Myocyte (in vitro differentiated cells): ENCODE measurements at regions not wholly inside any gene's neighbourhood (a gene's known extent, or its start where the extent isn't known, plus 50 kb on each side); places are given as distances from the start of the nearest gene placed in this dataset.

Experiments used
- DNase-seq: peaks from one replicate; pipeline ENCODE4 v3.0.0-alpha.2; 2012; ENCODE audit warnings: low read depth

DNA sequence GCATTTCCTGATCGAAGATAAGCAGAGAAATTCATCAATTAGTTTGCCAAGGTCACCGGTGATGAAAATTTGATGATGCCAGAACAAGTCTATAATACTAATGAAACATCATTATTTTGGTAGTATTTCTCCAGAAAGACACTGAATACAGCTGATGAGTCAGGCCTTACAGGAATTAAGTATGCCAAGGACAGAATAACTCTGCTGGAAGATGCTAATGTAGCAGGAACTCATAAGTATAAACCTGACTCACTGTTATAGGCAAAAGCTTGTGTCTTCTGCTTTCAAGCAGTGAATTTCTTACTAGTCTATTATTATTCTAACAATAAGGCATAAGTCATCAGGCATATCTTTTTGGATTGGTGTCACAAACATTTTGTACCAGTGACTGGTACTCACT is 1825.1 kb upstream of the IGFBP7 start:
- no peak for DNase-seq

DNA sequence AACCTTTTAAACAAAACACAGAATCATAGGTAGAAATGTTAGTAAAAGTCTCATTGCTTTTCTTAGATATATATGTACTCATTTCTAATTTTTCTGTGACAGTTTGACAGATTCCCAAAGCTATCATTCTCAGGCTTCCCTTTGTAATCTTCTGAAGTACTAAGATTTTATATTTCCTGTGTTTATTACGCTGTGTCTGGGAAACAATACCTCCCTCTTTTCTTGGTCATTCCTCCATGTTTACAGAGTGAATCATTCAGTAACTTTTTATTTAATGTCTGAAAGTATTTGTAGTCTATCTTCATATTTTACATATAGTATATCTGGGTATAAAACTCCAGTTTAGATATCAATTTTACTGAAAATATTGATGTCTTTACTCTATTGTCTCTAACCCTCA is 1826.3 kb upstream of the IGFBP7 start:
- no peak for DNase-seq

- DNase-seq: no peak
These were observed 1830.0 kb upstream of the IGFBP7 start for GRCh38 chr4:58940167-58940566.

GRCh38 chr4:58941286-58941685 is 1831.1 kb upstream of the IGFBP7 start:
- no peak for DNase-seq

- DNase-seq: no peak
These were observed 1843.4 kb upstream of the IGFBP7 start for GRCh38 chr4:58953575-58953974.

DNA sequence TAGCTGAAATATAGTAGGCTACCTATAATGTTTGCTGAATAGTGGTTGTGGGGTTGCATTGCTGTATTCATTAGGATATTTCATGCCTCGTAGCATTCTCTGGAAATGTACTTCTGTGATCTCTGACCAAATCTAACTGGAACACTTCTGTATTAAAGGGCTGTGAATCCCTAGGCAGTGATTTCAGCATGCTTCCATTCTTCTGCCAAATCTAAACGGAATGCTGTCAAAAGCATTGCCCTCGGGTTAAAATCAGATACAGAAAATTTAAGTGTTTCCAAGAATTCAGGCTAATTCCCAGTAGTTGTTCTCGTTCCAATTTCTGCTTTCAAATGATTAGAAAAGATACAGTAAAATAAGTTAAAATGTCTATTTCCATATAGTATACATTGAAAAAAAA is 1847.5 kb upstream of the IGFBP7 start:
- no peak for DNase-seq

- no peak for DNase-seq
These were observed 1851.1 kb upstream of the IGFBP7 start for GRCh38 chr4:58961283-58961682.

DNA sequence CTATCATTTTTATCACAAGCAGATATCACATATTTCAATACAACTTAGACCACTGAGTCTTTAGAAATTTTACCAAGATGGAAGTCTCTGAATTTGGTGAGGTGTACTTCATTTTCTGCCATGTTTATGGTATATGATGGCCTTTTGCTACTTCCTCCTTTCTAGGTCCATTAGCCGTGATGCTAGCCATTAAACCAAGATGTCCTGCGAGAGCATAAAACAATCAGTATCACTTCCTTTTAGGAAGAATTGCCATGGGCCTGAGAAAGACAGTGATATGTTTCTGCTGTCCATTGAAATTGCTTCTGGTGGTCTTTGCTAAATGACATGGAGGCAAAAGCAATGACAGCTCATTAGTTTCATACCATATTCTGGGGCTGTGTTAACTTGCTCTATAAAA is 1851.7 kb upstream of the IGFBP7 start:
- no peak for DNase-seq

GRCh38 chr4:58962424-58962823 is 1852.2 kb upstream of the IGFBP7 start:
- no peak for DNase-seq

DNA sequence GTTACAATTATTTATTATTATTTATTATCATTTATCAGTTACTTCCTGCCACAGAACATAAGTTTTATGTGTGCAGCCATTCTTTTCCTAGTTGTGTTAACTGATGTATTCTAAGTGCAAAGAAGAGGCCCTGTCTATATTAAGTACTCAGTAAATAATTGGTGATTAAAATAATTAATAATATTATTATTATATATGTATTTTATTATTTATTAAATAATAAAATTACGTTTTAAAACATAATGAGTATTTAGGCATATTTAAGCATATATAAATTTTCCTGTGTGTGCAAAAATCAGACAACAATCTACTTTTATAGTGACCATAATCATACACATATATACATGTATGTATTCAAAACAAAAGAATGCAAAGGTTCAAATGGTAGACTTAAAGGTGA is 1871.6 kb upstream of the IGFBP7 start:
- no peak for DNase-seq

DNA sequence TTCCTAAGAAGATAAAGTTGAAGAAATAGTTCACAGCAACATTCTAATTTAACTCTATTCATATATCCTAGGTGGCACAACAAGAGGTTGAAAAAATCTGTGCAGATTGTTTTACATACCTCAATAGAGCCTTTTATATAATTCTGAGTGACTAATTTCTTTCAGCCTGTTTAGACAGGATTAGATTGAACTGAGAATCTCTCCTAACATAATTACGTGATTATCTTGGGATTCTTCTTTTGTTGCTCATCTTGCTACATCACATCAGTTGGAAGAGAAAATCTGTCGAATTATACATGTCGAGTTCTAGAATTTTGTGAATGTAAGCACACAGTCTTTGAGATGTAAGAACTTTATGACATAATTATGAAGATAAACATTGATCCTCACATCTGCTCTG is 1873.7 kb upstream of the IGFBP7 start:
- DNase-seq: no peak

DNA sequence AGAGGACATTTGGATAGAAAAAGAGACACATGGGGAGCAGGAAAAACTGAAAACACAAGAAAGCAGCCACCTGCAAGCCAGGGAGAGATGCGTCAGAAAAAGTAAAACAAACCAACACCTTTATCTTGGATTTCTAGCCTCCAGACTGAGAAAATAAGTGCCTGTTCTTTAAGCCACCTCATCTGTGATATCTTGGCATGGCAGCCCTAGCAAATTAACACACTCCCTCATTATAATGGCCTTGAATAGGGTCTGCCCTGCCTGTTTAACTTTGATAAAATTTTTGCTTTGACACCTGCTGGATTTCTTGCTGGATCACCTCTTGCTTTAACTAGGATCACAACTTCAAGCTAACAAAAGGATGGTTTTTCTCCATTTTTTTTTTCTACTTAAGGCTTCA is 1892.0 kb upstream of the IGFBP7 start:
- no peak for DNase-seq

- DNase-seq: no peak
These were observed 1914.1 kb upstream of the IGFBP7 start for GRCh38 chr4:59024257-59024656.

DNA sequence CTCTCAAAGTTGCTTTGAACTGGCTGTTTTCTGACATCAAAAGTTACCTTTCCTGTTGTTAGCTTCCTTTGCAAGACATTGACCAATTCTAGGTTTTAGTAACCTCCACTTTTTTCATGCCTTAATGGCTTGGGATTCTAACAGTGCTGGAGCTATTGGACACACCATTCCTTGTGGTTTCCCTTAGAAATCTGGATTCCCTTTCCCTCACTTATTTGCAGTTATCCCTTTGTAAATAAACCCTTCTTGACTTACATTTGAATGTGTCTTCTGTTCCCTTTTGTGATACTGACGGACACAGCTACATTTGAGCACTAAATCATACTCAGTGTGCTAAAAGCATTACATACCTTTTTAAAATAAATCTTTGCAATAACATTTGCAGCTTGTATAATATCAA is 1927.6 kb upstream of the IGFBP7 start:
- DNase-seq: no peak

DNA sequence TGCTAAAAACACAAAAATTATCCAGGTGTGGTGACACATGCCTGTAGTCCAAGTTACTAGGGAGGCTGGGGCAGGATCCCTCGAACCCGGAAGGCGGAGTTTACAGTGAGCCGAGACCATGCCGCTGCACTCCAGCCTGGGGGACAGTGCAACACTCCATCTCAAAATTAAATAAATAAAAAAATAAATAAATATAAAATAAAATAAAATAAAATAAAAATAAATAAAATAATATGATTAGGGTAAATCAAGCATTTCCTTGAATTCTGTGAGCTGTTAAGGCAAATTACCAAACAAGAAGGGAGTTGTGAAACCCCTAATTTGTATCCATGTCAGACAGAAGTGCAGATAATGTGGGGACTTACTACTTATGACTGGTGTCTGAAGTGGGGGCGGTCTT is 1928.9 kb upstream of the IGFBP7 start:
- no peak for DNase-seq

- DNase-seq: no peak
These were observed 1934.2 kb upstream of the IGFBP7 start for GRCh38 chr4:59044286-59044900.

GRCh38 chr4:59054086-59054485 is 1943.9 kb upstream of the IGFBP7 start:
- DNase-seq: no peak

GRCh38 chr4:59057804-59058203 is 1947.6 kb upstream of the IGFBP7 start:
- DNase-seq: no peak

DNA sequence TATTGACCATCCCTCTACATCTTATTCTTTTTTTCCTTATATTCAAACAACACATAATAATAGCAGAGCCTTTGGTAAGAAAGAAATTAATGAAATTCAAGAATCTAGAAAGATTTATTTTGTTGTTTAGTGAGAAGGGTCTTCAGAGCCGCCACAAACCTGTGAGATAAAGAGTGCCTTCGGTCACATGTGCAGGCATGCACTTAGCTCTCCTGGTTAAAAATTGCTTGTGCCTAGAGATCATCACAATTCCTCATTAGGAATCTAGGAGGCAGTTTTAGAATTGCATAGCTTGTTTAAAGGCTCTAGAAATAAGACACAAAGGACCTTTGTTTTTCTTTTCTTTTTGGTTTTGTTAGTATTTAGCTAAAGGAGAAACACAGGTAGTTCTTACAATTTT is 1948.4 kb upstream of the IGFBP7 start:
- DNase-seq: no peak

DNA sequence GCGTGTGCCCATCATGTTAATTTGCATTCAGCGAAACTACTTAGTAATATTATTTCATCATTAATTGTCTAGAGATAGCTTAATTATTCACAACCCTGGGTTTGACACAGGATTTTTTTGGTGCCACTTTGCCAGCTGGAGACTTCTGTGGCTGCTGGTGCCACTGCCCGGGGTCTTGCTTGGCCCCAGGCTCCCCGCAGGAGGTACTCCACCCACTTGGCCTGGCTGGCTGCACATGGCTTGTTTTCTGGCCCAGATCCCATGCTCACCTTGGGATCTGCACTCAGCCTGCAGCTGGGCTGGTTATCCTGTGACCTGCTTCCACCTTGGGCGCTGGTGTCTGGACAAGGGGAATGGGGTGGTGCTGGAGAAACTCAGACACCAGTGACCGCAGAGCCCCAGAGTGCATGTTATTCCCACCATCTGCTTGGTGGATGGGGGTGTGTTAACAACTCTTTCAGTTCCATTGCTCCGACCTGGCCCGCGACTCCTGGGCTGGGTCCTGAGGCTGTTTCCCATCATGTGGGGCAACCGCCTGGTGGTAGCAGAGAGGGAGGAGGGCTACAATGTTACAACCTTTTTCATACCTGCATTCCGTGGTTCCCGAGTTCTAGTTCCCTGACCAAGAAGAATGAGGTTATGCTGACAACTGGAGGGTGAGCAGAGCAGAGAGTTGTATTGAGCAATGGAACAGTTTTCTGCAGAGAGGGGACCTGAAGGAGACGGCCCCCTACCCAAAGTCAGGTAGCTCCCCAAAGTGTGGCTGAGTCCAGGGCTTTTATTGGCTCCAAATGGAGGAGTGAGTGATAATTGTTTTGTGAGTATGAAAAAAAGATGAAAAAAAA is 1950.0 kb upstream of the IGFBP7 start:
- no peak for DNase-seq

GRCh38 chr4:59060895-59061294 is 1950.7 kb upstream of the IGFBP7 start:
- no peak for DNase-seq

GRCh38 chr4:59063015-59063720 is 1953.0 kb upstream of the IGFBP7 start:
- DNase-seq: no peak
